Posterior vena cava (tissue), 2 donors: ENCODE measurements at regions not wholly inside any gene's neighbourhood (a gene's known extent, or its start where the extent isn't known, plus 50 kb on each side); places are given as distances from the start of the nearest gene placed in this dataset.
A peak's percentile ranks its signal among the peaks of the same experiment; 100 is the strongest.
"Not testable (repeated sequence)": the region's sequence is repeated elsewhere in the genome, so short reads cannot be mapped to it uniquely, and the experiment has no call there.

Experiments used
- DNase-seq: peaks from one replicate; pipeline ENCODE4 v3.0.0-alpha.2; 2020; ENCODE audit warnings: low spot score
- intact Hi-C, 2 donors: fragments of 100-400 bp; cut with DNase I; formaldehyde crosslinking; loops; one replicate each; pipeline versions ENCODE4 v1.14.1 to v1.14.2; 2022 to 2023
- donor health status: DM: yes; HTN: yes; CAD: no.
- donor health status: DM: yes; HTN: yes; CAD: no.

DNA sequence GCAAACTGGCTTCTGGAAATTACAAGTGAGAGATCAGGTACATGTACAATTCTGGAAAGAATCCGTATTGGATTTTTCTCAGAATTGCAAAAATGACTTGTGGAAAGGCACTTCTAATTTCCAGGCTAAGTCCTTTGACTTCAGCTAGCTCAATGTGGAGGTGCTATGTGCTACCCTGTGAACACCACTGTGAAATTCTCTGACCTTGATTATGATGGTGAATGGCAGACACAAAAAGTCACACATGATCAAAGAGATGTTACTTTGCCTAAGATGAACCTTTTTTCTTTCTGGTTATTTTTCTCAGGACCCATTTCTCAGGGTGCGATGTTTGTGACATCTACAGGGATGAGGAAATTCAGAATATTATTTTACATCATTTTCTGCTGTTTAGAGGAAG is 856.6 kb upstream of the VRK2 start:
- intact Hi-C loops, result loop anchor here in 1 of 2 donors (5.0 kb wide), 1 partner anchor 1103 kb away; no protein-coding TSS in a partner anchor

DNA sequence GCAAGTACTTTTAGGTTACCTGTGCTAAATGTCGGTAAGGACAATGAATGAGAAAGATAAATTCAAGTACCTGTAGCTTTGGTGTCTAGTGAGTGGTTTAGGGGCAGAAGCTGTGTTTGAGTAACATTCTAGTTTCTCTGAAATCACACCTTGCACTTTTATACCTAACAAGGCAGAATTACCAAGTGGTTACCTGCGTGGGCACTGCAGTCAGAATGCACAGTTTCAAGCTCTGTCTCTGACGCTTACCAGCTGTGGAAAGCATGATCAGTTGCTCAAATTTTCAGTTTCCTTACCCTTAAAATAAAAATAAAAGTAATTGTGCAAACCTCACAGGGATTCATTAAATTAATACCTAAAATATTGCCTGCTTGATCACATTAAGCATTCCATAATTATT is 846.9 kb upstream of the VRK2 start:
- intact Hi-C loops, result no loop called here
- no peak for DNase-seq

More for the DNA sequence above, 856.6 kb upstream of the VRK2 start:
- DNase-seq, result no peak

DNA sequence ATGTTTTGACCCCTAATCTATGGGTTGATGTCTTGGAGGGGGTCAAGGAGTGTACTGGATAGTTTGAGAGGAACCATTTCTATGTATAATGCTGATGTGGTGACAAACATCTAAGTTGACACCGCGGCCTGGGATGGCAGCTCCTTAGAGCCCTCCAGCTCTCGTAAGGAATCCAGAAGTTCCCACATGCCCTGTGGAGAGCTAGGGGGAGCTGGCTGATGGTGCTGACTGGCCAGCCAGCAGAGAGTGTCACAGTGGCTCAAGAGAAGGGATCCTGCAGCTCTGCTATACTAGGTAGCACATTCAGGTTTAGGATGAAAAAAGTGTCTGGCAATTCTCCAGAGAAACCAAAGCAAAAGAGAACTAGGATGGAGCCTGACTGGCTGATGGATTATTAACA is 842.2 kb upstream of the VRK2 start:
- DNase-seq, result peak; percentile 58
- intact Hi-C loops, result no loop called here

DNA sequence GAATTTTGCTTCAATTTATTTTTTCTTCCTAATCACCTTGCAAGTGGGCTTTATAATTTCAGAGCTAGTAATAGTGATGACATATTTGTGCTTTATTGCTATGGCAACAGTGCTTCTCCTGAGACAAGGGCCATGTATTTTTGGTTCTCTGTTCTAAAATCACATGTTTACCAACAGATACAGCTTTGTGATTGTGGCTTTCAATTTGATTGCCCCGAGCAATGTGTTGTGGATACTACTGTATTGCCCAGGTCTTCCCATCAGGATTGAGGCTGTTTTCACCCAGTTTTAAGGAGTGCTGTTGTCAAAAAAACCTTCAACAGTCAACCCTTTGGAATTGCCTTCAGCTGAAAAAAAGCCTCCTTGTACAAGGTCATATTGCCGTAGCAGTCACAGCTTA is 841.4 kb upstream of the VRK2 start:
- intact Hi-C loops, result no loop called here

DNA sequence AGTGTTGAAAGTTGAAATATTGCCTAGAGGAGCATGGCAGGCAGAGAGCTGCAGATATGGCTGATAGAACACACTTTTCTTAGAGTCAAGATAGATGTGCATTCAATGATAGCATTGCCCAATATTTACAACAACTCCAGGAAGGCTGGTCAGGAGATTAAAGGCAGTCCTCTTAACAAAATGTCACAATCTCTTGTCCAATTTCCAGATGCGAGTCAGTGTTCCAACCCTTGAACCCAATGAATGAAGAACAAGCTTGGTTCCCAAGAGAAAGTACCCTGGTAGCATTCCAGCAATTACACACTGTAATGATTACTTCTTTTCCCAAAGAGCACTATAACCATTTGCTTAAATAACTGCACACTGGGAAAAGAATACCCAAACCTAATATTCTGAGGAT is 839.4 kb upstream of the VRK2 start:
- no peak for DNase-seq
- intact Hi-C loops, result no loop called here

More for the DNA sequence above, 841.4 kb upstream of the VRK2 start:
- DNase-seq, result no peak

DNA sequence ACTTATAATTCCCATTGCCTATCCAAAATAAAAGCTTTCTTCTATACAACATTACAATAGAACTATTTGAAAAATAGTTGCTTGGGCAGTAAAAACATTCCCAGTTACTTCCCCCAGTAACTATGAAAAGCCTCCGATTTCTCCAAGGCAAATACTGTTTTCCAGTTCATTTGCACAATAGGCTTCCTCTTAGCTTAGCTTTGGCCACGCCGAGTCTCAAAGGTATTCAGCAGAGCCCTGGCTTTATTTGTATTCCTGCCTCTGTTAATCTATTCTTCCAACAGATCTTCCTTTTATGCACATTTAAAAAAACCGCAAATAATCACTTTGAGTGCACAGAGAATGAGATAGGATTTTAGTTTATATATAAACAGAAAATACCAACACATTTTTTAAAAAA is 836.8 kb upstream of the VRK2 start:
- intact Hi-C loops, result no loop called here
- no peak for DNase-seq

DNA sequence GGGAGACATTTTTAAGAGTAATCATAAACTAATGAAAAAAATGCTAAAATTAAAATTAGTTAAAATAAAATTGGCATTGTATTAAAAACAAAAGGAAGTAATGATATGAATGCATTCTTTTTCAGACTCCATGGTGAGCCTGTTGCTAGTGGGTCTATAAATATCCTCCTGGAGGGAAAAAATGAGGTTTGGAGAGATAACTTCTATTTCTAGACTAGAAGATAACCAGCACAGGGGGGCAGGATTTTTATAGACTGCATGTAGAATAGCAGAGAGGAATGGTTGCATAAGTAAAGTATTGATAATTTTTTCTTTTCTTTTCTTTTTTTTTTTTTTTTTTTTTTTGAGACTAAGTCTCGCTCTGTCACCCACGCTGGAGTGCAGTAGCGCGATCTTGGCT is 835.8 kb upstream of the VRK2 start:
- DNase-seq, result no peak
- intact Hi-C loops, result no loop called here

DNA sequence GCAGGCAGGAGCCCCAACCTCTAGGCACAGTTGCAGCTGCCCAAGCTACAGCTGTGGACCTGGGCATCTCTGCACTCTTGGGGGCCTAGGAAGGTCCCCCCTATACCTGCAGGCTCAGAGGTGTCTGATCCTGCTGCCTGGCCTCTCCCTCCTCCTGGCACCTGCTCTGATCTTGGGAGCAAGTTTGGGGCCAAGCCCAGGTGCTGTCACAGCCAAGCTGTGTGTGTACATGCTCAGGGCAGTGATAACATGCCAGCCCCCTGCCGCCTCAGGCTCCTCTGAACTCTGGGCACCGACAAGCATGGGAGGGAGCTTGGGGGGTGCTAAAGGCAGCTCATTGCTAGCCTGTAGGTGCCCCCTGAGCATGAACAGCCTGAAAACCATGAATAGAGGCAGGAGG is 829.6 kb upstream of the VRK2 start:
- DNase-seq, result no peak
- intact Hi-C loops, result no loop called here

DNA sequence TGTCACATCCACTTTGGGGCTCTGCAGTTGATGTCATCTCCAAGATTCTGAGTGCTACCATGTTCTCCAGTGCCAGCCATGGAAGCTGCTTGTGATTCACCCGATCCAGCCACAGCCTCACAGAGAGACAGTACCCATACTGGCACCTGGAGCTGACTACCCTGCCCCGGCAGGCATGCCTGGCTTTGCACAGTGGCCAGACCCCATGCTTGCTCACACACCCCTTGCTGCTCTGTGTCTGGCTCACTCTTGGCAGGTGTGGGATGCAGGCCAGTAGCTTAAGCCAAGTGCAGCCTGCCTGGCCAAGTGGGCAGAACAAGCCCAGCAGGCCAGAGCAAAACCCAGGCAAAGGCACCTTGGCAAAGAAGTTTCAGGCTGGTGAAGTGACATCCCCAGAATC is 828.4 kb upstream of the VRK2 start:
- intact Hi-C loops, result no loop called here
- no peak for DNase-seq

DNA sequence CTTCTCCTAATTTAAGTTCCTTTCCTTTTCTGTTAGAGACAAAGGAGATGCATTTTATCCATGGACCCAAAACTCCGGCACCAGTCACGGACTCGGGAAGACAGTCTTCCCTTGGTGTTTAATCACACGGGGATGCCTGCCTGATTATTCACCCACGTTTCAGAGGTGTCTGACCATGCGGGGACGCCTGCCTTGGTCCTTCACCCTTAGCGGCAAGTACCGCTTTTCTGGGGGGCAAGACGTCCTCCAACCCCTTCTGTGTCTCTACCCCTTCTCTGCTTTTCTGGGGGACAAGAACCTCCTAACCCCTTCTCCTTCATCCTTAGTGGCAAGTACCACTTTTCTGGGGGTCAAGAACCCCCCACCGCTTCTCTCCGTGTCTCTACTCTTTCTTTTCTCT is 816.9 kb upstream of the VRK2 start:
- intact Hi-C loops, DNase-seq: not testable (repeated sequence)

DNA sequence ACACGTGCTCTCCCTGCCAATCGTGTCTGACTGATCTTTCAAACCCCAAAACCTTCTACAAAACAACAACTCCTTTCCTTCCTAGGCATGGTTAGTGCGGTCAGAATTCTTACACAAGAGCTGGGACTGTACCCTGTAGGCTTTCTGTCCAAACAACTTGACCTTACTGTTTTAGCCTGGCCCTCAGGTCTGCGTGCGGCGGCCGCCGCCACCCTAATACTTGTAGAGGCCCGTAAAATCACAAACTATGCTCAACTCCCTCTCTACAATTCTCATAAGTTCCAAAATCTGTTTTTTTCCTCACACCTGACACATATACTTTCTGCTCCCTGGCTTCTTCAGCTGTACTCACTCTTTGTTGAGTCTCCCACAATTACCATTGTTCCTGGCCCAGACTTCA is 814.3 kb upstream of the VRK2 start:
- intact Hi-C loops, result not testable (repeated sequence)

DNA sequence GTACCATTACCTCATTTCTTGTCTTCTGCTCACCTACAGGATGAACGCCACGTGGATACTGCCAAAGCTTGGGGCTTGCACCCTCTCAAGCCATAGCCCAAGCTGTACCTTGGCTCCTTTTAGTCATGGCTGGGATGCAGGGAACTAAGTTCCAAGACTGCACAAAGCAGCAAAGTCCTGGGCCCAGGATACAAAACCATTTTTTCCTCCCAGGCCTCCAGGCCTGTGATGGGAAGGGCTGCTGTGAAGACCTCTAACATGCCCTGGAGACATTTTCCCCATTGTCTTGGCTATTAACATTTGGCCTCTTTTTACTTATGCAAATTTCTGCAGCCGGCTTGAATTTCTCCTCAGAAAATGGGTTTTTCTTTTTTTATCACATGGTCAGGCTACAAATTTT is 795.1 kb upstream of the VRK2 start:
- DNase-seq, intact Hi-C loops: not testable (repeated sequence)

More for the DNA sequence above, 814.3 kb upstream of the VRK2 start:
- DNase-seq, result not testable (repeated sequence)

DNA sequence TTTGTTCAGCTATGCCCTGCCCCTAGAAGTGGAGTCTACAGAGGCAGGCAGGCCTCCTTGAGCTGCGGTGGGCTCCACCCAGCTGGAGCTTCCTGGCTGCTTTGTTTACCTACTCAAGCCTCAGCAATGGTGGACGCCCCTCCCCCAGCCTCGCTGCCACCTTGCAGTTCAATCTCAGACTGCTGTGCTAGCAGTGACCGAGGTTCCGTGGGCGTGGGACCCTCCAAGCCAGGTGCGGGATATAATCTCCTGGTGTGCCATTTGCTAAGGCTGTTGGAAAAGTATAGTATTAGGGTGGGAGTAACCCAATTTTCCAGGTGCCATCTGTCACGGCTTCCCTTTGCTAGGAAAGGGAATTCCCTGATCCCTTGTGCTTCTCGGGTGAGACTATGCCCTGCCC is 770.2 kb upstream of the VRK2 start:
- intact Hi-C loops, DNase-seq: not testable (repeated sequence)

DNA sequence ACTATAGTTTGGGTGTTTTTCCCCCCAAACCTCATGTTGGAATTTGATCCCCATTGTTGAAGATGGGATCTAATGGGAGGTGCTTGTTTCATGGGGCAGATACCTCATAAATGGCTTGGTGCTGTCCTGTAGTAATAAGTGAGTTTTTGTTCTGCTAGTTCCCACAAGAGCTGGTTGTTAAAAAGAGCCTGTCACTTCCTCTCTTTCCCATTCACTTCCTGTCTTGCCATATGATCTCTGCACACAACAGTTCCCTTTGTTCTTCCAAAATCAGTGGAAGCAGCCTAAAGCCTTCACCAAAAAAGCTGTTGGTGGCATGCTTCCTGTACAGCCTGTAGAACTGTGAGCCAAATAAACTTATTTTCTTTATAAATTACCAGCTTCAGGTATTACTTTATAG is 768.2 kb upstream of the VRK2 start:
- intact Hi-C loops, result no loop called here
- DNase-seq, result no peak

DNA sequence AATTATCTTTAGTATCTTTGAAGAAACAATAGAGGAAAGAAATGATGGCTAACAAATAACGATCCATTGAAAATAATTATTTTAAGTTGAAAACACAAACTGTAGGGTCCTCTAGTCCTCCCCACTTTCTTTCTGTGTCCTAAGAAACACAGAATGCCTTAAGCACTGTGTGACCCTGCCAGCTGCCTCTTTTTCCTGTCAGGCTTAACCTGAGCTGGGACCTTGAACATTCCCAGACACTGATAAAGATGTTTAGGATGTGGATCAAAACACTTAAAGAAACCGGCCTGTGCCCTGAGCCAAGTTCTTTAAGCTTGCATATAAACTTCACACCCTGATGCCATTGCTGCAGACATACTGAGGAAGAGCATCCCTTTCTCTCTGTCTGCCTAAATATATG is 755.4 kb upstream of the VRK2 start:
- no peak for DNase-seq
- intact Hi-C loops, result no loop called here

DNA sequence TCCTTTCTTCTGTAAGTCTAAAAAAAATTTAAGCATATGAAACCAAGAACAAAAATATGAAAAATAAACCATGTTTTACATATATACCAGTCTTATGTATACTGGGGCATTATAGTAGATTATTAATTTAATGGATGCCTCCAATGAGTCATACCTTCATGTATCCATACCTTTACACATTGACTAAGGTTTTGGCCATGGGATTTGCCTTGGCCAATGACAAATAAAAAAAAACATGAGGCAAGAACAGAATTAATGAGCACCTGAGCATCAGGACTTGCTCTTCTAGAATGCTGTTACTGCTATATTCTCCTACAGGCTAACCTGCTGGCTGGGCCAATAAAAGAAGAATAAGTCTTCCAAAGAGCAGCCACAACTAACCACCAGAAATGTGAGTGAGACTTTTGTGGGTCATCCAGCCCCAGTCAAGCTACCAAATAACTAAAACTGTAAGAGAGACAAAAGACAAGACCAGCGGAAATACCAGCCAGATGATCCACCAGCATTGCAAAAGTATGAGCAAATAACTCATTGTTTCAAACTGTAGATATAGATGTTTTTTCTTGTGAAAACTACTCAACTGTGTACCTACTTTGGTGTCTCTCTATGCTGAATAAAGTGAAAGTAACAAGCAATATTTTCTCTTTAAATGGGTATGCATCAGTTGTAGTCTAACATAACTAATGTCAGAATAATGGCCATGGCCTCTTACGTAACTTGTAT is 749.6 kb upstream of the VRK2 start:
- DNase-seq, result no peak
- intact Hi-C loops, result no loop called here

DNA sequence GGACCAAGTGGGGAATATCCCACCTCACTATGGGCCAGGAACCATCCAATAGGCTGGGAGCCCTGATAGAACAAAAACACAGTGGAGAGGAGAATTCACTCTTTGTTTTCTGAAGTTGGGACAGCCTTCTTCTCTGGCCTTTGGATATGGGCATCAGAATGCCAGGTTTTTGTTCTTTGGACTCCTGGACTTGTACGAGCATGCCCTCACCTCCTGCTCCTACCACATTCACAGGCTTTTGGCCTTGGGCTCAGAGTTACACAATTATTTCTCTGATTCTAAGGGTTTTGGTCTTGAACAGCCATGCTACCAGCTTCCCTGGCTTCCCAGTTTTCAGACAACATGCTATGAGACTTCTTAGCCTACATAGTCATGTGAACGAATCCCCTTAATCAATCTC is 732.9 kb upstream of the VRK2 start:
- intact Hi-C loops, result no loop called here
- DNase-seq, result no peak

DNA sequence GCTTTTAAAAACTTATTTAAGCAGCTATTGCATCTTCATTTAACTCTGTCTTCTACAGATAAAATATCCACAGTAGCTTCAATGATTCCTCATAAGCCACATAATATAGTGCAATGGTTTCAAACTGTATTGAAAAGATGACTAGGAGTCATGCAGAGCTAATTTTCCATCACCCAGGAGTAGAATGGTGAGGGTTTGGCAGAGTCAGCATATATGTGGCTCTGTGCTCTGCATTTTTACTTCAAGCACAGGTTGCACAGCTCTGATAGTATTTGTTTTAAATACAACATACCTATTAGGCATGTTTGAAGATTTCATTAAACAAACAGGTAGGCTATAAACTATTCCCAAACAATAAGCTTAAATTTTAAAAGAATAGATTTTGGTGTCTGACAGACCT is 731.9 kb upstream of the VRK2 start:
- intact Hi-C loops, result no loop called here
- DNase-seq, result no peak

DNA sequence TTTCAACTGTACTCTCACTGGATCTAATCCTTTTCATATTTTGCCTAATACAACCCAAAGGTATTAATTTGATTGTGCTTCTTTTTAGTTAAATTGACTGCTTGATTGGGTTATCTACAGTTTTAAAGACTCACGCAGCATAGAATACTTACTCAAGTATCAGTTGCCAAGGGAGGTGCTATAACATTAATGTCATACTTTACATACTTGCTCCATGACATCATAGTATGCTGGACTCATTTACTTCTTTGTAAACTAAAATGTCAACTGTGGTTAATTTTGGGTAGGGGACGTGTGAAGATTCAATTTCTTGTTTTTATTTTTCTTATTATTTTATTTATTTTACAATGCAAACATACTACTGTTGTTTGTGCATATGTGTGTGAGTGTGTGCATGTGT is 716.2 kb upstream of the VRK2 start:
- no peak for DNase-seq
- intact Hi-C loops, result no loop called here

DNA sequence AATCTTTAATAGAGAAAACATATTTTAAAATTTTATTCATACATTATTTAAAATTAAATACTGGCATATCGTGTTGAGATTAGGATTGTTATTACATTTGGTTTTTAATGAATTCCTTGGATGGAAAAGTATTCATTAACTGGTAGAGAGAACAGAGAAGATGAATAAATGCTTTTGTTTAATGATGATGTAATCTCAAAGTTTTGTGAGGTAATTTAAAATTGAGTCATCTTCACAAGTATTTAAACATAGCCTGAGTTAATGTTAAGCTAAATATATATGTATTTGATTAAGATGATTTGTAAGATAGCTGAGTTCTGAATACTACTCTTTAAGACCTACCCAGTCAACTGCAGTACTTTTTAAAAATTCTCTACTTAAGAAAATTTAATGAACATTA is 713.4 kb upstream of the VRK2 start:
- no peak for DNase-seq
- intact Hi-C loops, result no loop called here

DNA sequence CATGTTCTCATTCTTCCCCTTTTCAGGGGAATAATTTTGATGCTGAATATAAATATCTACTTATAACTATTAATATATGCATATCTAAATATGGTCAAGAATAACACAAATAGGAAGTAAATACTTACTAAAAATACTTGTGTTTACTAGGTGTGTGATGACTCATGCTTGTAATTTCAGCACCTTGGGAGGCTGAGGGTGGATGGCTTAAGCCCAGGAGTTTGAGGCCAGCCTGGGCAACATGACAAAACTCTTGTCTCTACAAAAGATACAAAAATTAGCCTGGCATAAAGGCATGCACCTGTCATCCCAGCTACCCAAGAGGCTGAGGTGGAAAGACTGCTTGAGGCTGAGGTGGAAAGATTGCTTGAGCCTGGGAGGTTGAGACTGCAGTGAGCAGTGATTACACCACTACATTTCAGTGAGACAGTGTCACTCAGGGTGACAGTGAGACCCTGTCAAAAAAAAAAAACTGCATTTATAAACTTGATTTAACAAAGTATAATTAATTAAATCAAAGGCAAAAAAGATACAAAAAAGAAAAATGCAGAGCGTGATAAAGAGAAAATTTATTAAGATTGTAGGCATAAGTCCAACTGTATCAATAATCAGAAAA is 703.1 kb upstream of the VRK2 start:
- no peak for DNase-seq
- intact Hi-C loops, result no loop called here
